Urinary bladder (tissue), 3 donors: ENCODE measurements at regions not wholly inside any gene's neighbourhood (a gene's known extent, or its start where the extent isn't known, plus 50 kb on each side); places are given as distances from the start of the nearest gene placed in this dataset.
"Not testable (repeated sequence)": the region's sequence is repeated elsewhere in the genome, so short reads cannot be mapped to it uniquely, and the experiment has no call there.

Source experiments
- DNase-seq: peaks from one replicate; pipeline ENCODE4 v3.0.0-alpha.2; 2015; ENCODE audit errors: extremely low spot score
- H3K27ac ChIP-seq: one replicate; pipeline ENCODE4 v1.5.1; 2013; ENCODE audit warnings: low read depth, mild to moderate bottlenecking, moderate library complexity
- H3K36me3 ChIP-seq: one replicate; pipeline ENCODE4 v1.6.1; 2013; ENCODE audit warnings: mild to moderate bottlenecking, moderate library complexity; ENCODE audit not compliant: insufficient read depth
- H3K4me1 ChIP-seq: one replicate; pipeline ENCODE4 v1.6.1; 2013; ENCODE audit warnings: mild to moderate bottlenecking, moderate library complexity; ENCODE audit not compliant: insufficient read depth
- H3K4me3 ChIP-seq: one replicate; pipeline ENCODE4 v1.5.1; 2013; ENCODE audit warnings: low read depth, low read length
- WGBS: extraction: QIAGEN DNeasy Blood & Tissue Kit; methylation state at CpG from one replicate; pipeline ENCODE4 v1.1.7; 2013; 5-methylcytosine and 5-hydroxymethylcytosine counted together
- donor health status: healthy with polysubstance abuse.
- donor health status: healthy.

GRCh38 chr21:14281188-14281900, 65.4 kb downstream of the RBM11 start:
- not testable (repeated sequence) for H3K4me3 ChIP-seq, DNase-seq, H3K27ac ChIP-seq, H3K36me3 ChIP-seq, H3K4me1 ChIP-seq
- 27% methylated on average over 11 of the region's 11 CpGs for WGBS
